ENCODE measurements at regions not wholly inside any gene's neighbourhood (a gene's known extent, or its start where the extent isn't known, plus 50 kb on each side); places are given as distances from the start of the nearest gene placed in this dataset.

- dilution Hi-C loops (cut with MboI; ENCODE audit: extremely low pct_ligation_motif_present, low sequenced_read_pairs) (no loop called here), intact Hi-C loops (cut with micrococcal nuclease) (loop anchor here (1.0 kb wide), 1 partner anchor 28 kb away; no protein-coding TSS in a partner anchor)
- no TSS peak for BruUV-seq (replicated peaks)
- no peaks in the 10 kb centered on the region for H3K9me3 ChIP-seq (replicated peaks; ENCODE audit: control insufficient read depth, insufficient read depth, low read length)
- no peak overlapping the region for H3K4me3 ChIP-seq (replicated peaks in 1 of 3; ENCODE audit: insufficient read depth in 1 of 3, low read depth in 1 of 3, low read length in 3 of 3)
- no peak overlapping the region for H3K9ac ChIP-seq (replicated peaks; ENCODE audit: extremely low read depth, insufficient read depth, low read length)
- no peak overlapping the region for H3K4me2 ChIP-seq (ENCODE audit: insufficient read depth, low read length)
- no peaks in the 10 kb centered on the region for H3K9me1 ChIP-seq (replicated peaks; ENCODE audit: control insufficient read depth, extremely low read depth, insufficient read depth, low read length)
- CTCF ChIA-PET = interaction anchor here (1.2 to 1.6 kb wide), 2 partner anchors 25 to 270 kb away, joined by 3 to 5 read pairs; no protein-coding TSS in a partner anchor
- peaks cover 26% of the 10 kb centered on the region for H3K4me1 ChIP-seq (ENCODE audit: control insufficient read depth, extremely low read depth, insufficient read depth, low read length)
- H3K79me2 ChIP-seq (ENCODE audit: control insufficient read depth, insufficient read depth, low read length) = no peaks in the 10 kb centered on the region
- DNase-seq (ENCODE audit: low read depth, low spot score) = peak; percentile 70
- H3K27ac ChIP-seq (ENCODE audit: insufficient read depth, low read depth, low read length) = peak overlapping the region; percentile 73
- POLR2A ChIA-PET = no interaction called here
- no peak overlapping the region for H2AFZ ChIP-seq (ENCODE audit: low read depth, low read length)
- no peaks in the 10 kb centered on the region for H3K27me3 ChIP-seq (ENCODE audit: control insufficient read depth in 2 of 2, insufficient read depth in 2 of 2, low read length in 2 of 2)
- TF ChIP-seq EZH2 (IDR thresholded peaks at IDR 0.05; ENCODE audit: borderline replicate concordance, low read depth, low read length, severe bottlenecking) (no peak), MYC (IDR thresholded peaks at IDR 0.05; ENCODE audit: low read depth, low read length) (no peak), POLR2AphosphoS5 (IDR thresholded peaks at IDR 0.05; ENCODE audit: insufficient read depth, low read depth, low read length) (peak; percentile 63), JUN (IDR thresholded peaks at IDR 0.05; ENCODE audit: borderline replicate concordance, insufficient read depth, insufficient read length, low read depth) (peak; percentile 40), POLR2A (IDR thresholded peaks at IDR 0.05; ENCODE audit: low read depth, low read length) (no peak), FOS (IDR thresholded peaks at IDR 0.05; ENCODE audit: borderline replicate concordance, insufficient read depth, low read length) (peak; percentile 63), MAX (IDR thresholded peaks at IDR 0.05; ENCODE audit: insufficient read depth, insufficient read length) (no peak), CTCF (IDR thresholded peaks at IDR 0.05; ENCODE audit: extremely low read depth in 1 of 2, insufficient read depth in 1 of 2, low read depth in 1 of 2, low read length in 2 of 2) (no peak), GATA2 (IDR thresholded peaks at IDR 0.05; ENCODE audit: insufficient read depth, insufficient read length, low read depth, low read length) (peak; percentile 87)
- H3K36me3 ChIP-seq (ENCODE audit: control insufficient read depth in 2 of 2, extremely low read depth in 1 of 2, insufficient read depth in 2 of 2, low read length in 2 of 2) = no peaks in the 10 kb centered on the region
- peak; percentile 87 for FAIRE-seq
- no peaks in the 10 kb centered on the region for H4K20me1 ChIP-seq (replicated peaks; ENCODE audit: control insufficient read depth, extremely low read depth, insufficient read depth, low read length)
Observed at GRCh38 chr11:112318184-112318591, 57.5 kb upstream of the PLET1 start.
